HG03571 (cell line): ENCODE measurements at regions not wholly inside any gene's neighbourhood (a gene's known extent, or its start where the extent isn't known, plus 50 kb on each side); places are given as distances from the start of the nearest gene placed in this dataset.
"Not testable (repeated sequence)": the region's sequence is repeated elsewhere in the genome, so short reads cannot be mapped to it uniquely, and the experiment has no call there.

ENCODE experiments used
- ATAC-seq: cut with Tn5 transposase; IDR thresholded peaks from one replicate; pipeline ENCODE4 v1.9.1; 2021; ENCODE audit not compliant: unreplicated experiment

DNA sequence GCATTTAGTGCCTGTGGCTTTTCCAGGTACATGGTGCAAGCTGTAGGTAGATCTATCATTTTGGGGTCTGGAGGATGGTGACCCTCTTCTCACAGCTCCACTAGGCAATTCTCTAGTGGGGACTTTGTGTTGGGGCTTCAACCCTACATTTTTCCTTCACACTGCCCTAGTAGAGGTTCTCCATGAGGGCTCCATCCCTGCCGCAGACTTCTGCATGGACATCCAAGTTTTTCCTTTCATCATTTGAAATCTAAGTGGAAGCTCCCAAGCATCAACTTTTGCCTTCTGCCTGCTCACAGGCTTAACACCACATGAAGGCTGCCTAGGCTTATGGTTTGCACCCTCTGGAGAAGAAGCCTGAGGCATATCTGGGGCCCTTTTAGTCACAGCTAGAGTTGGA lies 492.7 kb downstream of the PIK3C3 start:
- no peak for ATAC-seq

- ATAC-seq, result no peak
Observed at GRCh38 chr18:42458226-42458625, 503.2 kb downstream of the PIK3C3 start.

DNA sequence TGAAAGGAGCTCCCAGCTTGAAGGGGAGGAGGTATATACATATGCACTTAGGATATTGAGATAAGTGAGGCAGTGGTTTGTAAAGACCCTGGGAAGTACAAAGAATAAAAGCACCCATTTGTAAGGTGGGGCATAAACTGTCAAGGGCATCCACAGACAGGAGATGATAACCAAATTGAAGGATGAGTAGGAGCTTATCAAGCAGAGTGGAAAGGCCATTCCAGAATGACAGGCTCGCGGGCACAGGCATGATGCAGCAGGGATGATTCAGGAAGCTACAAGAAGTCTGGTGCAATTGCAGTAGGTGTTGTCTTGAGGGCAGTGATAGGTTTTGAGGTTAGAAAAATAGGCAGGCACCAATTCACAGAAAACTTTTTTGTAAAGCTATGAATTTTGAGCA lies 504.8 kb downstream of the PIK3C3 start:
- ATAC-seq, result no peak

DNA sequence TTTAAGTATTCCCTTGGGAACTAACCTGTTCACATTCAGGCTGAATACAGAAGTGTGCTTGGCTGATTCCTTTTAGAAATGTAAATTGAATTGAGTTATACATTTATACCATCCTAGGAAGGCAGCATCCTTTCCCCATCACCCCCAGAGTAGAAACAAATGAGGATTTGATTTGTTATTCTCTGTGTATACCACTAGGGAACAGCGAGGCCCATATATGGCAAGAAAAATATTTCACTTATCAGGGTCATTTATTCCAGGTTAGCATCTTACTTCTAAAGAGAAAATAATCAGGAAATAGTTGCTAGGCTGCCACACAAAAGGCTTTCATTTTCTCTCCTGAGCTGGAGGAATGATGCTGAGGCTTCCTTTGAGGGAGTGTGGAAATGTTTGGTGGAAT lies 516.9 kb downstream of the PIK3C3 start:
- ATAC-seq, result no peak

GRCh38 chr18:42473611-42474010 lies 518.6 kb downstream of the PIK3C3 start:
- ATAC-seq, result no peak

DNA sequence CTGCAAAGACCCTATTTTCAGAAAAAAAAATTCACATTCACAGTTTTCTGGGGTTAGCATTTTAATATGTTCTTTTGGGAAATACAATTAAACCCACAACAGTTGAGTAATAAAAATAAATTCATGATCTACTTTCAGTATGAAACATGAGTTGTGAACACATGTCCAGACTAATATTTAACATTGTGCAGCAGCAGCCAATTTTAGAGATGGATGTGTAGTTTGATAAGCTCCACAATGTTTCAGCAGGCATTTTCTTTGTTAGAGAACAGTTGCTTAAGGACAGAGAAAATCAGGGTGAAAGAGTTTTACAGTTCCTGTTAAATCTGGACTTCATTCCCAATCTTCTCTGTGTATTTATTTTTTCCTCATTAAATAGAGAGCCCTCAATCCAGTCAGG lies 519.5 kb downstream of the PIK3C3 start:
- ATAC-seq, result no peak

GRCh38 chr18:42475157-42475556 lies 520.1 kb downstream of the PIK3C3 start:
- ATAC-seq, result no peak

GRCh38 chr18:42477267-42477666 lies 522.2 kb downstream of the PIK3C3 start:
- ATAC-seq, result no peak

- ATAC-seq, result no peak
Observed at GRCh38 chr18:42480441-42480840, 525.4 kb downstream of the PIK3C3 start.

GRCh38 chr18:42484648-42485047 lies 529.6 kb downstream of the PIK3C3 start:
- no peak for ATAC-seq

GRCh38 chr18:42486271-42486670 lies 531.2 kb downstream of the PIK3C3 start:
- ATAC-seq, result no peak

- no peak for ATAC-seq
Observed at GRCh38 chr18:42508683-42509296, 553.8 kb downstream of the PIK3C3 start.

DNA sequence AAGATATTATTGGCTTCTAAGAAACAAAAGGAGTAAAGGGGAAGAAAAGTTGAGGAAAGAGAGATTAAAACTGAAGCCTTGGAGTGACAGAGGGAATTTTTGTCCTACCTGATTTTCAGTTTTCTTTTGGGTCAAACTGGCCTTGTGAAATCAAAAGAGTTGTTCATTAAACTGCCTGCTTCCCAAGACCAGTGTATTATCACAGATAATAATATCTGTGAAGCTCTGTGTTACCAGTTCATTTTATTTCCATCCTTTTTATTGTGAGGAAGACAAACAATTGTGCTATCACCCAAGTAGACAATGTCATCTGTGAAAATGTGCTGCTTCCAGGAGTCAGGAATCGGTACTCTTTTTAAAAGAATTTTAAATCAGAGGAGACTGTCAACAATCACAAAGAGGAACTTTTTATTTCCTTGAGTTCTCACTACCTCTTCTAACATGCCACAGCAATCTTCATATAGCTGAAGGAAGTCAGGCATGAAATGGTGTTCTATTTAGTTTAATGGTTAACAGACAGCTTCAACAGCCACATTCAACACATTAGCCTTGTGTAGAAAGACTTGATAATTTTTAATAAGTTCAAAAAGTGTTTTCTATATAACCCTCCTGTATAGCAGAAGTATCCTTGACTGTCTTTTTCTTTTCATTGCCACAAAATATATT lies 554.8 kb downstream of the PIK3C3 start:
- peak; percentile 98 for ATAC-seq

GRCh38 chr18:42510540-42510939 lies 555.5 kb downstream of the PIK3C3 start:
- no peak for ATAC-seq

GRCh38 chr18:42513441-42513840 lies 558.4 kb downstream of the PIK3C3 start:
- ATAC-seq, result no peak

DNA sequence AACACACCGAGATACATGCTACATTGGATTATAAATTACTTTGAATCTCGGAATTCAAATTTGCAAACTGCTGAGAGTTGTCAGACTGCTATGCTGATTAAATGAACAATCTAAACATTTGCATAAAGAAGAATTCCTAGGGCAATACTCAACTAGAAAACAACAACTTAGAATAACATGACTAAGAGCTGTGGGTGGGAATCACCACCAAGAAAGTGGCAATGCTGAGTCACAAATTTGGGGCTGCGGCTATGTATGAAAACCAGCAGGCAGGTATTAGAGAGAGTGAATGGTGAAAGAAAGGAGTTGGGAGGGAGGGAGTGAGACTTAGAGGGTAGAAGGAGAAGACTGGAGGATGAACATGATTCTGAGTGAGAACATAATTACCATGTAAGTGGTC lies 559.5 kb downstream of the PIK3C3 start:
- no peak for ATAC-seq

DNA sequence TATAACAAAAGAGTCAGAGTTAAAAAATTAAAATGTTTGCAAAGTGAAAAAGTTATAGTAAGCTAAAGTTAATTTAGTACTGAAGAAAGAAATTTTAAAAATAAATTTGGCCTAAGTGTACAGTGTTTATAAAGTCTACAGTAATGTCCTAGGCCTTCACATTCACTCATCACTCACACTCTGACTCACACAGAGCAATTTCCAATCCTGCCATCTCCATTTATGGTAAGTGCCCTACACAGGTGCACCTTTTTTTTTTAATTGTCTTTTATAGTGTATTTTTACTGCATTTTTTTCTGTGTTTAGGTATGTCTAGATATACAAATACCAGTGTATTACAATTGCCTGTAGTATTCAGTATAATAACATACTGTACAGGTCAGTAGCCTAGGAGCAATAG lies 562.9 kb downstream of the PIK3C3 start:
- no peak for ATAC-seq

DNA sequence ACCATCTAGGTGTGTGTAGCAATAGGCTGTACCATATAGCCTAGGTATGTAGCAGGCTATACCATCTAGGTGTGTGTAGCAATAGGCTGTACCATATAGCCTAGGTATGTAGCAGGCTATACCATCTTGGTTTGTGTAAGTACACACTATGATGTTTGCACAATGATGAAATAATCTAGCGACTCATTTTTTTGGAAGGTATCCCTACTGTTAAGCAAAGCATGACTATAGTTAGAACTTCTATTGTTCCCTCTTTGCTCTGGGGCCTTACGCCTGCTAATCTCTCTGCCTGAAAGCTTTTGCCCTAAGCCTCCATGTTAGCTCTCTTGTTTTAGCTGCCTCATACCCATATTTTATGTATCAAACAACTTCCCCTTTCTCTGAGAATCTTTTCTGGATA lies 563.3 kb downstream of the PIK3C3 start:
- not testable (repeated sequence) for ATAC-seq

GRCh38 chr18:42520138-42520537 lies 565.1 kb downstream of the PIK3C3 start:
- ATAC-seq, result no peak

- ATAC-seq, result no peak
Observed at GRCh38 chr18:42525905-42526304, 570.9 kb downstream of the PIK3C3 start.

DNA sequence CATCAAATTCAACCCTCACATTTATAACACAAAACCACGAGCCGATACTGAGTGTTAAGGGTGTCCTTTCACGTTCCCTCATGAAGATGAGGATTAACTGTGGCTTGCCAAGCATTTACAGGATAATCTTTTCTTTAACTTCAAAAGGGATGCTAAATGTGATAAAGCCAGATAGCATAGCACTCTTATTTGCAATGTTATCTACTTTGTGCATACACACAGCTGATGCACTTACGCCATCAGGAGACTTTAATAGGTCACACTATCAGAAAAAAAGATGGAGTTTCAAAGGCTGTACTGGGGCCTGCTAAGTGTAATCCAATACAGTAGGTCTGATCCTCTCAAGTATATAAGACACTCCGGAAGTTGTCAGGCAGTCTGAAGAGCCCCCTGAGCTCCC lies 572.7 kb downstream of the PIK3C3 start:
- ATAC-seq, result no peak

DNA sequence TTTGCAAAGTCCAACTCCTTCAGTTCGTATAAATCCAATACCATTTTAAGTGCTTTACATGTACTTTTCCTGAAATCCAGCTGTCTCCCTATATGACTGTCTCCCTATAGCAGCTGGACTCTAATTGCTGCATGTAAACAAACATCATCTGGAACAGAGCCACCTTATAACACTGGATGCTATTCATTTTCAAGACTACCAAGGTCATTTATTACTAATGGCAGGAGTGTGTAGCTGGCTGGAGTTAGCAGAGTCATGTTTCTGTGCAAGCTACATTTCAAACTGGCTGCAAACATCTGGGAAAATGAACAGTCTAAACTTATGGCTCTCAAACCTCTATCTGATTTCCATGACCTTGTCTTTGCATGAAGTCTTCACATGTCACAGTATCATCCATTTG lies 575.2 kb downstream of the PIK3C3 start:
- ATAC-seq, result no peak

DNA sequence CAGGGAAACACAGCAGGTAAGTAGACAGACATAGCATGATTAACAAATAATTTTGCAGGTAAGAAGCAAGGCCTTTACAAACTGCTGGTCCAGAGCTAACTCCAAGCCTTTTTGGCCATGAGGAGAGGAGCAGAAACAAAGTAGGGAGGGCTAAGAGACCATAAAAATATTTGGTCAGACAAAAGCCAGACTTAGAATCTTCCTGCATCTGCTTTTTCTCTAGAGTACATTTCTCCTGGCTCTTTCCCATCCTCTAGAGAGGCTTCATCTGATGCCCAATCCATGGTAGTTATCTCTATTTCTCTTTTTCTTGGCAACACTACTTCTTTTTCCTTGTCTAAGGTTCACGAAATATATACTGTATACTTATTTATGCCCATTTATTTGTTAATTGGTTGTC lies 577.1 kb downstream of the PIK3C3 start:
- ATAC-seq, result no peak
